NB4 (cell line): ENCODE measurements at regions not wholly inside any gene's neighbourhood (a gene's known extent, or its start where the extent isn't known, plus 50 kb on each side); places are given as distances from the start of the nearest gene placed in this dataset.

ENCODE experiments used
- DNase-seq: peaks from one replicate; pipeline ENCODE4 v3.0.0; 2010; ENCODE audit warnings: low read depth
- H3K4me3 ChIP-seq: one replicate; pipeline ENCODE4 v1.5.1; 2011; ENCODE audit warnings: mild to moderate bottlenecking, low read depth, low read length, moderate library complexity
- MAX ChIP-seq: IDR thresholded peaks from 2 replicates; pipeline ENCODE4 v1.6.1; 2011; ENCODE audit warnings: low read depth, low read length
- MYC ChIP-seq: IDR thresholded peaks from 2 replicates; pipeline ENCODE4 v1.6.1; 2011; ENCODE audit warnings: low read depth, low read length
- POLR2A ChIP-seq: IDR thresholded peaks from 2 replicates; pipeline ENCODE4 v1.6.1; 2011; ENCODE audit warnings: mild to moderate bottlenecking; ENCODE audit not compliant: insufficient read length; ENCODE audit errors: extremely low read depth
- TF ChIP-seq, protein P1 (sequence below): IDR thresholded peaks from one replicate; pipeline ENCODE4 v1.5.1; 2012; ENCODE audit warnings: low read depth, low read length

- no peak for TF ChIP-seq MYC
- no peak for TF ChIP-seq MAX
- TF ChIP-seq, protein P1, sequence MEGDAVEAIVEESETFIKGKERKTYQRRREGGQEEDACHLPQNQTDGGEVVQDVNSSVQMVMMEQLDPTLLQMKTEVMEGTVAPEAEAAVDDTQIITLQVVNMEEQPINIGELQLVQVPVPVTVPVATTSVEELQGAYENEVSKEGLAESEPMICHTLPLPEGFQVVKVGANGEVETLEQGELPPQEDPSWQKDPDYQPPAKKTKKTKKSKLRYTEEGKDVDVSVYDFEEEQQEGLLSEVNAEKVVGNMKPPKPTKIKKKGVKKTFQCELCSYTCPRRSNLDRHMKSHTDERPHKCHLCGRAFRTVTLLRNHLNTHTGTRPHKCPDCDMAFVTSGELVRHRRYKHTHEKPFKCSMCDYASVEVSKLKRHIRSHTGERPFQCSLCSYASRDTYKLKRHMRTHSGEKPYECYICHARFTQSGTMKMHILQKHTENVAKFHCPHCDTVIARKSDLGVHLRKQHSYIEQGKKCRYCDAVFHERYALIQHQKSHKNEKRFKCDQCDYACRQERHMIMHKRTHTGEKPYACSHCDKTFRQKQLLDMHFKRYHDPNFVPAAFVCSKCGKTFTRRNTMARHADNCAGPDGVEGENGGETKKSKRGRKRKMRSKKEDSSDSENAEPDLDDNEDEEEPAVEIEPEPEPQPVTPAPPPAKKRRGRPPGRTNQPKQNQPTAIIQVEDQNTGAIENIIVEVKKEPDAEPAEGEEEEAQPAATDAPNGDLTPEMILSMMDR, result no peak
- no peak for TF ChIP-seq POLR2A
- no peak overlapping the region for H3K4me3 ChIP-seq
- DNase-seq, result no peak
Observed at GRCh38 chr4:16442296-16442695, 216.0 kb upstream of the TAPT1 start.

GRCh38 chr4:16439768-16440167 lies 213.5 kb upstream of the TAPT1 start:
- H3K4me3 ChIP-seq, result no peak overlapping the region
- TF ChIP-seq MYC, result no peak
- no peak for TF ChIP-seq MAX
- TF ChIP-seq POLR2A, result no peak
- TF ChIP-seq, protein P1, result no peak

GRCh38 chr4:16438986-16439385 lies 212.7 kb upstream of the TAPT1 start:
- H3K4me3 ChIP-seq, result no peak overlapping the region
- no peak for DNase-seq
- TF ChIP-seq, protein P1, result no peak
- no peak for TF ChIP-seq MAX
- TF ChIP-seq POLR2A, result no peak
- no peak for TF ChIP-seq MYC

More at GRCh38 chr4:16439768-16440167, 213.5 kb upstream of the TAPT1 start:
- no peak for DNase-seq

GRCh38 chr4:16437836-16438235 lies 211.6 kb upstream of the TAPT1 start:
- no peak overlapping the region for H3K4me3 ChIP-seq
- TF ChIP-seq POLR2A (no peak), MYC (no peak), MAX (no peak)
- TF ChIP-seq, protein P1, result no peak
- DNase-seq, result no peak

- H3K4me3 ChIP-seq, result no peak overlapping the region
- TF ChIP-seq POLR2A (no peak), MYC (no peak)
- no peak for DNase-seq
Observed at GRCh38 chr4:16431866-16432265, 205.6 kb upstream of the TAPT1 start.

DNA sequence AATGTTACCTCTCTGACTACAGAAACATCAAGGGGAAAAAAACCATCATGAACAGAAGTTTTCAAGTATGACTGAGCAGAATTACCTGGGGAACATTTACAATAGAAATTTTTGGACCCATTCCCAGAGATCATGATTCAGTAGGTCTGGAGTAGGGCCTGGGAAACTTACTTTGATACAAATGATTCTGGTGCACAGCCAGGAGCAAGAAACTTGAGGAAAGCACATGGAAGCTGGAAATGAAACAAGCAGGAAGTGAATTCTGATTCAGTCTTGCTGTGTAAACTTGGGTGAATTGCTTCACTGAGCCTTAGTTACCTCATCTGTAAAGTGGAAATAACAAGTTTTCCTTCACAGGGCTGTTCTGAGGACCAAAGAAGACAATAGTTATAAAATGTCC lies 192.5 kb upstream of the TAPT1 start:
- no peak for DNase-seq
- TF ChIP-seq, protein P1, result no peak
- TF ChIP-seq POLR2A (no peak), MAX (no peak), MYC (no peak)
- H3K4me3 ChIP-seq, result no peak overlapping the region
